ENCODE measurements at regions not wholly inside any gene's neighbourhood (a gene's known extent, or its start where the extent isn't known, plus 50 kb on each side); places are given as distances from the start of the nearest gene placed in this dataset.

- no peak for DNase-seq (ENCODE audit: low read depth)
- H3K4me3 ChIP-seq (ENCODE audit: low read depth, low read length): no peak overlapping the region
- TF ChIP-seq CTCF (conservative IDR thresholded peaks at IDR 0.05; ENCODE audit: low read depth, low read length): no peak
Measured at GRCh38 chr21:36235058-36235582, 78.5 kb downstream of the DOP1B start.

GRCh38 chr21:36236052-36236730 is 79.6 kb downstream of the DOP1B start:
- DNase-seq (ENCODE audit: low read depth): no peak
- no peak for TF ChIP-seq CTCF (conservative IDR thresholded peaks at IDR 0.05; ENCODE audit: low read depth, low read length)

GRCh38 chr21:36237441-36237840 is 80.8 kb downstream of the DOP1B start:
- no peak for DNase-seq (ENCODE audit: low read depth)
- no peak for TF ChIP-seq CTCF (conservative IDR thresholded peaks at IDR 0.05; ENCODE audit: low read depth, low read length)
- H3K4me3 ChIP-seq (ENCODE audit: low read depth, low read length): no peak overlapping the region

More at GRCh38 chr21:36236052-36236730, 79.6 kb downstream of the DOP1B start:
- H3K4me3 ChIP-seq (ENCODE audit: low read depth, low read length): no peak overlapping the region

GRCh38 chr21:36239585-36239984 is 80.4 kb upstream of the MORC3 start:
- H3K4me3 ChIP-seq (ENCODE audit: low read depth, low read length): no peak overlapping the region
- DNase-seq (ENCODE audit: low read depth): no peak
- TF ChIP-seq CTCF (conservative IDR thresholded peaks at IDR 0.05; ENCODE audit: low read depth, low read length): no peak

GRCh38 chr21:36241717-36242116 is 78.3 kb upstream of the MORC3 start:
- DNase-seq (ENCODE audit: low read depth): no peak
- no peak for TF ChIP-seq CTCF (conservative IDR thresholded peaks at IDR 0.05; ENCODE audit: low read depth, low read length)
- H3K4me3 ChIP-seq (ENCODE audit: low read depth, low read length): no peak overlapping the region

- no peak for TF ChIP-seq CTCF (conservative IDR thresholded peaks at IDR 0.05; ENCODE audit: low read depth, low read length)
- no peak for DNase-seq (ENCODE audit: low read depth)
- H3K4me3 ChIP-seq (ENCODE audit: low read depth, low read length): no peak overlapping the region
Measured at GRCh38 chr21:36245115-36245514, 74.9 kb upstream of the MORC3 start.

- no peak overlapping the region for H3K4me3 ChIP-seq (ENCODE audit: low read depth, low read length)
- no peak for DNase-seq (ENCODE audit: low read depth)
- TF ChIP-seq CTCF (conservative IDR thresholded peaks at IDR 0.05; ENCODE audit: low read depth, low read length): no peak
Measured at GRCh38 chr21:36245649-36246048, 74.3 kb upstream of the MORC3 start.

Measured in epithelial cell of proximal tubule (primary cell).